ENCODE measurements at regions not wholly inside any gene's neighbourhood (a gene's known extent, or its start where the extent isn't known, plus 50 kb on each side); places are given as distances from the start of the nearest gene placed in this dataset.

- TF ChIP-seq, protein P1, sequence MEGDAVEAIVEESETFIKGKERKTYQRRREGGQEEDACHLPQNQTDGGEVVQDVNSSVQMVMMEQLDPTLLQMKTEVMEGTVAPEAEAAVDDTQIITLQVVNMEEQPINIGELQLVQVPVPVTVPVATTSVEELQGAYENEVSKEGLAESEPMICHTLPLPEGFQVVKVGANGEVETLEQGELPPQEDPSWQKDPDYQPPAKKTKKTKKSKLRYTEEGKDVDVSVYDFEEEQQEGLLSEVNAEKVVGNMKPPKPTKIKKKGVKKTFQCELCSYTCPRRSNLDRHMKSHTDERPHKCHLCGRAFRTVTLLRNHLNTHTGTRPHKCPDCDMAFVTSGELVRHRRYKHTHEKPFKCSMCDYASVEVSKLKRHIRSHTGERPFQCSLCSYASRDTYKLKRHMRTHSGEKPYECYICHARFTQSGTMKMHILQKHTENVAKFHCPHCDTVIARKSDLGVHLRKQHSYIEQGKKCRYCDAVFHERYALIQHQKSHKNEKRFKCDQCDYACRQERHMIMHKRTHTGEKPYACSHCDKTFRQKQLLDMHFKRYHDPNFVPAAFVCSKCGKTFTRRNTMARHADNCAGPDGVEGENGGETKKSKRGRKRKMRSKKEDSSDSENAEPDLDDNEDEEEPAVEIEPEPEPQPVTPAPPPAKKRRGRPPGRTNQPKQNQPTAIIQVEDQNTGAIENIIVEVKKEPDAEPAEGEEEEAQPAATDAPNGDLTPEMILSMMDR (IDR thresholded peaks at IDR 0.05; ENCODE audit: insufficient read depth, low read depth, low read length) = no peak
- no peak for TF ChIP-seq EZH2 (IDR thresholded peaks at IDR 0.05; ENCODE audit: insufficient read depth, low read length)
Measured at GRCh38 chr2:159879051-159879604, 81.1 kb upstream of the CD302 start.
